HG02938 (cell line): ENCODE measurements at regions not wholly inside any gene's neighbourhood (a gene's known extent, or its start where the extent isn't known, plus 50 kb on each side); places are given as distances from the start of the nearest gene placed in this dataset.

Source experiments
- ATAC-seq: cut with Tn5 transposase; IDR thresholded peaks from one replicate; pipeline ENCODE4 v1.9.1; 2021; ENCODE audit warnings: mild to moderate bottlenecking, moderate library complexity; ENCODE audit not compliant: unreplicated experiment

GRCh38 chr3:117243657-117244056, 534.1 kb downstream of the TUSC7 start:
- no peak for ATAC-seq

- ATAC-seq = no peak
These were observed 537.4 kb downstream of the TUSC7 start for GRCh38 chr3:117246771-117247555.

GRCh38 chr3:117248153-117248552, 538.6 kb downstream of the TUSC7 start:
- ATAC-seq = no peak

- no peak for ATAC-seq
These were observed 542.6 kb downstream of the TUSC7 start for GRCh38 chr3:117252208-117252607.

GRCh38 chr3:117252651-117253050, 543.1 kb downstream of the TUSC7 start:
- no peak for ATAC-seq

GRCh38 chr3:117253636-117254035, 544.1 kb downstream of the TUSC7 start:
- no peak for ATAC-seq

- no peak for ATAC-seq
These were observed 545.4 kb downstream of the TUSC7 start for GRCh38 chr3:117254985-117255384.

GRCh38 chr3:117255736-117256135, 546.2 kb downstream of the TUSC7 start:
- ATAC-seq = no peak

GRCh38 chr3:117261983-117262421, 552.4 kb downstream of the TUSC7 start:
- no peak for ATAC-seq

- no peak for ATAC-seq
These were observed 553.7 kb downstream of the TUSC7 start for GRCh38 chr3:117263270-117263669.

GRCh38 chr3:117263745-117264144, 554.2 kb downstream of the TUSC7 start:
- ATAC-seq = no peak

- ATAC-seq = no peak
These were observed 554.8 kb downstream of the TUSC7 start for GRCh38 chr3:117264204-117264994.

GRCh38 chr3:117266806-117267205, 557.2 kb downstream of the TUSC7 start:
- ATAC-seq = no peak

- no peak for ATAC-seq
These were observed 558.7 kb downstream of the TUSC7 start for GRCh38 chr3:117268318-117268717.

GRCh38 chr3:117272274-117272673, 562.7 kb downstream of the TUSC7 start:
- no peak for ATAC-seq

GRCh38 chr3:117272876-117273523, 563.4 kb downstream of the TUSC7 start:
- no peak for ATAC-seq

- no peak for ATAC-seq
These were observed 568.2 kb downstream of the TUSC7 start for GRCh38 chr3:117277816-117278215.

GRCh38 chr3:117278424-117279190, 569.0 kb downstream of the TUSC7 start:
- peak; percentile 98 for ATAC-seq

GRCh38 chr3:117281371-117281770, 571.8 kb downstream of the TUSC7 start:
- ATAC-seq = no peak

- ATAC-seq = no peak
These were observed 573.0 kb downstream of the TUSC7 start for GRCh38 chr3:117282566-117282965.

GRCh38 chr3:117285737-117286136, 576.2 kb downstream of the TUSC7 start:
- ATAC-seq = no peak
